Activated CD4-positive, alpha-beta memory T cell treated with anti-CD3 and anti-CD28 coated beads for 36 hours (primary cell): ENCODE measurements at regions not wholly inside any gene's neighbourhood (a gene's known extent, or its start where the extent isn't known, plus 50 kb on each side); places are given as distances from the start of the nearest gene placed in this dataset.
"Not testable (repeated sequence)": the region's sequence is repeated elsewhere in the genome, so short reads cannot be mapped to it uniquely, and the experiment has no call there.

ENCODE experiments used
- CTCF ChIA-PET: fragments of 350-600 bp; sonication (Branson Sonifier 250); formaldehyde crosslinking; loops from one replicate; lab custom pipeline; 2021; ENCODE audit warnings: antibody characterized with exemption, inconsistent platforms; lab: Charles Lee
- POLR2A ChIA-PET: fragments of 350-600 bp; sonication (Branson Sonifier 250); formaldehyde crosslinking; loops from one replicate; lab custom pipeline; 2021; ENCODE audit warnings: antibody characterized with exemption; lab: Charles Lee
- DNase-seq: peaks from one replicate; pipeline ENCODE4 v3.0.0-alpha.2; 2020
- H3K27ac Mint-ChIP-seq: one replicate; pipeline ENCODE4 v1.8.0; 2021; ENCODE audit warnings: mixed read lengths
- H3K27me3 Mint-ChIP-seq: one replicate; pipeline ENCODE4 v1.8.0; 2021; ENCODE audit warnings: mixed read lengths
- H3K36me3 Mint-ChIP-seq: one replicate; pipeline ENCODE4 v1.8.0; 2021; ENCODE audit warnings: mixed read lengths
- H3K4me1 Mint-ChIP-seq: one replicate; pipeline ENCODE4 v1.8.0; 2021; ENCODE audit warnings: low read depth, mixed read lengths
- H3K4me3 Mint-ChIP-seq: one replicate; pipeline ENCODE4 v1.8.0; 2021; ENCODE audit warnings: mild to moderate bottlenecking, mixed read lengths
- H3K9me3 Mint-ChIP-seq: one replicate; pipeline ENCODE4 v1.8.0; 2021; ENCODE audit warnings: mixed read lengths
- intact Hi-C: fragments of 100-400 bp; cut with micrococcal nuclease; formaldehyde crosslinking; loops from one replicate; pipeline ENCODE4 v1.15.1; 2023

DNA sequence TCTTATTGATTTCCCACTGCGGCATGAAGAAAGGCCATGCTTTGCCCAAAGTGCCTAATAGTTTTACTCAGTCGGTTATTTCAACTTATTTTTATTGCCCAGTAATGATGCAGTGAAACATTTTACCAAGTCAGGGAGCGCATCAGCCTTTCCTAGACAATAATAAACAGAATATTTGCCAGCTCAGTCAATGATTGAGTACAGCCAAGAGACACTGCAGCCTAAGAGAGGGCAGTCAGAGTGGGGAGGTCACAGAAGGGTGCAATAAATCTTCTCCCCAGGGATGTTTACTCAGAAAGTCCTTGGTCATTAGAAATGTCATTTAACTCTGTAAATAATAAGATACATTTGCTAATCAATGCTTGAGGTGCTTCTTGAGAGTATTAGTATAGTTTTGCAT lies 271.0 kb downstream of the SPATA31A7 start:
- POLR2A ChIA-PET, DNase-seq, CTCF ChIA-PET, H3K9me3 Mint-ChIP-seq, H3K27ac Mint-ChIP-seq, H3K36me3 Mint-ChIP-seq, H3K4me1 Mint-ChIP-seq, intact Hi-C loops, H3K27me3 Mint-ChIP-seq, H3K4me3 Mint-ChIP-seq: not testable (repeated sequence)
